Mesendoderm (in vitro differentiated cells): ENCODE measurements at regions not wholly inside any gene's neighbourhood (a gene's known extent, or its start where the extent isn't known, plus 50 kb on each side); places are given as distances from the start of the nearest gene placed in this dataset.

Experiments used
- DNase-seq: peaks from one replicate; pipeline ENCODE4 v3.0.0; 2013
- H2AK5ac ChIP-seq: 2 replicates; pipeline ENCODE4 v1.6.1; 2013; ENCODE audit warnings: low read length, inconsistent platforms
- H2BK120ac ChIP-seq: 2 replicates; pipeline ENCODE4 v1.6.1; 2013; ENCODE audit warnings: low read depth, mild to moderate bottlenecking, low read length, moderate library complexity, mixed read lengths
- H2BK15ac ChIP-seq: replicated peaks from 2 replicates; pipeline ENCODE4 v1.6.1; 2013; ENCODE audit warnings: low read depth, mild to moderate bottlenecking, moderate library complexity
- H2BK5ac ChIP-seq: 2 replicates; pipeline ENCODE4 v1.6.1; 2013; ENCODE audit warnings: low read length, inconsistent platforms
- H3K18ac ChIP-seq: 2 replicates; pipeline ENCODE4 v1.6.1; 2013; ENCODE audit warnings: mild to moderate bottlenecking, low read length, mixed read lengths
- H3K23ac ChIP-seq: one replicate; pipeline ENCODE4 v1.6.1; 2013; ENCODE audit warnings: low read length
- H3K27ac ChIP-seq: 2 replicates; pipeline ENCODE4 v1.5.1; 2013; ENCODE audit warnings: low read depth, mild to moderate bottlenecking, inconsistent platforms, low read length, moderate library complexity
- H3K27me3 ChIP-seq: 2 replicates; pipeline ENCODE4 v1.6.1; 2013; ENCODE audit warnings: low read length, control low read depth, mild to moderate bottlenecking, inconsistent platforms; ENCODE audit not compliant: insufficient read depth, poor library complexity
- H3K36me3 ChIP-seq: 2 replicates; pipeline ENCODE4 v1.6.1; 2013; ENCODE audit warnings: low read length, inconsistent platforms; ENCODE audit not compliant: control insufficient read depth, insufficient read depth
- H3K4ac ChIP-seq: one replicate; pipeline ENCODE4 v1.6.1; 2013; ENCODE audit warnings: low read depth, mild to moderate bottlenecking, low read length, moderate library complexity
- H3K4me1 ChIP-seq: 2 replicates; pipeline ENCODE4 v1.6.1; 2013; ENCODE audit warnings: low read depth, low read length, inconsistent platforms; ENCODE audit not compliant: control insufficient read depth
- H3K4me2 ChIP-seq: 2 replicates; pipeline ENCODE4 v1.6.1; 2013; ENCODE audit warnings: low read length
- H3K4me3 ChIP-seq: 2 replicates; pipeline ENCODE4 v1.5.1; 2013; ENCODE audit warnings: mild to moderate bottlenecking, low read length
- H3K56ac ChIP-seq: one replicate; pipeline ENCODE4 v1.6.1; 2013; ENCODE audit warnings: low read length
- H3K79me1 ChIP-seq: 2 replicates; pipeline ENCODE4 v1.6.1; 2013; ENCODE audit warnings: low read length, inconsistent platforms
- H3K79me2 ChIP-seq: 2 replicates; pipeline ENCODE4 v1.6.1; 2013; ENCODE audit warnings: mild to moderate bottlenecking, low read length; ENCODE audit not compliant: control insufficient read depth, insufficient read depth
- H3K9ac ChIP-seq: 2 replicates; pipeline ENCODE4 v1.6.1; 2013; ENCODE audit warnings: low read length, inconsistent platforms
- H4K5ac ChIP-seq: one replicate; pipeline ENCODE4 v1.6.1; 2013; ENCODE audit warnings: low read length
- H4K8ac ChIP-seq: one replicate; pipeline ENCODE4 v1.6.1; 2013; ENCODE audit warnings: low read depth, mild to moderate bottlenecking, control low read depth, low read length, moderate library complexity
- WGBS: extraction: QIAGEN DNeasy Blood & Tissue Kit; methylation state at CpG from one replicate; pipeline ENCODE4 v1.1.7; 2013; ENCODE audit warnings: low lambda C conversion rate, missing lambda C conversion rate; ENCODE audit not compliant: insufficient coverage; ENCODE audit errors: extremely low coverage; 5-methylcytosine and 5-hydroxymethylcytosine counted together

DNA sequence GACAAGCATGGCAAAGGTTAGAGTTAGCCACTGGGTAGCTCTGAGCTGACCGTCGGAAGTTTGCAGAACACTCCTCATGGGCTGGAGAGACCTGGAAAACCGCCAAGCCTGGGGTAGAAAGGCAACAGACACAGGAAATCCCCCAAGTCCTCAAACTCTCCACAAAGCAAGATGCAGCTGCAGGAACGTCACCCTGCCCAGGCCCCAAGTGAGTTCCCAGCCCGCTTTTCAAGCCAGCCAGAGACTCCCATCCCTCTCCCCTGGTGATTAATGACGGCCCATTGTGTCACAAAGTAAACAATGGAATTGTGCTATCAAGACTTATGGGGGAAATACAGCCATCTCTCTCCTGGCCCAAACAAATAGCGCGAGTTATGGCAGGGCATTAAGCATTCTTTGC lies 633.0 kb downstream of the TBC1D22A start:
- no peak overlapping the region for H3K4ac ChIP-seq
- no peaks in the 10 kb centered on the region for H3K79me1 ChIP-seq
- no peak overlapping the region for H3K56ac ChIP-seq
- H3K9ac ChIP-seq = no peak overlapping the region
- no peak overlapping the region for H3K18ac ChIP-seq
- H3K4me1 ChIP-seq = no peaks in the 10 kb centered on the region
- no peak overlapping the region for H2BK5ac ChIP-seq
- H3K79me2 ChIP-seq = no peaks in the 10 kb centered on the region
- no peak for DNase-seq
- no peak overlapping the region for H3K27ac ChIP-seq
- H2BK15ac ChIP-seq = no peak overlapping the region
- no peak overlapping the region for H2AK5ac ChIP-seq
- H3K4me2 ChIP-seq = no peak overlapping the region
- no peaks in the 10 kb centered on the region for H3K36me3 ChIP-seq
- no peak overlapping the region for H3K23ac ChIP-seq
- no peak overlapping the region for H3K4me3 ChIP-seq
- no peak overlapping the region for H4K5ac ChIP-seq
- no peaks in the 10 kb centered on the region for H3K27me3 ChIP-seq
- H2BK120ac ChIP-seq = no peak overlapping the region
- no CpG with 5 or more reads among the region's 8 CpGs for WGBS
- H4K8ac ChIP-seq = no peak overlapping the region

- H3K79me2 ChIP-seq = no peaks in the 10 kb centered on the region
- H3K4me3 ChIP-seq = no peak overlapping the region
- no peak overlapping the region for H2BK5ac ChIP-seq
- H3K4me2 ChIP-seq = no peak overlapping the region
- H3K18ac ChIP-seq = no peak overlapping the region
- H2BK120ac ChIP-seq = no peak overlapping the region
- H3K56ac ChIP-seq = no peak overlapping the region
- H3K4me1 ChIP-seq = no peaks in the 10 kb centered on the region
- no peak overlapping the region for H4K8ac ChIP-seq
- no peaks in the 10 kb centered on the region for H3K79me1 ChIP-seq
- H2AK5ac ChIP-seq = no peak overlapping the region
- no peak overlapping the region for H3K9ac ChIP-seq
- no peaks in the 10 kb centered on the region for H3K27me3 ChIP-seq
- no CpG with 5 or more reads among the region's 12 CpGs for WGBS
- no peak overlapping the region for H3K27ac ChIP-seq
- no peak overlapping the region for H4K5ac ChIP-seq
- no peak overlapping the region for H2BK15ac ChIP-seq
- DNase-seq = no peak
- no peaks in the 10 kb centered on the region for H3K36me3 ChIP-seq
- no peak overlapping the region for H3K4ac ChIP-seq
- H3K23ac ChIP-seq = no peak overlapping the region
Observed at GRCh38 chr22:47394504-47395440, 632.3 kb downstream of the TBC1D22A start.

- Histone ChIP-seq H3K18ac (no peak overlapping the region), H4K8ac (no peak overlapping the region), H3K56ac (no peak overlapping the region), H2BK120ac (no peak overlapping the region), H3K9ac (no peak overlapping the region), H3K36me3 (no peaks in the 10 kb centered on the region), H3K4me1 (no peaks in the 10 kb centered on the region), H2AK5ac (no peak overlapping the region), H3K79me1 (no peaks in the 10 kb centered on the region), H3K4me3 (no peak overlapping the region), H3K23ac (no peak overlapping the region), H3K79me2 (no peaks in the 10 kb centered on the region), H3K4me2 (no peak overlapping the region), H3K4ac (no peak overlapping the region), H2BK5ac (no peak overlapping the region), H3K27me3 (no peaks in the 10 kb centered on the region), H4K5ac (no peak overlapping the region), H3K27ac (no peak overlapping the region), H2BK15ac (no peak overlapping the region)
- no CpG with 5 or more reads among the region's 9 CpGs for WGBS
- no peak for DNase-seq
Observed at GRCh38 chr22:47393191-47393590, 630.7 kb downstream of the TBC1D22A start.

- Histone ChIP-seq H4K5ac (no peak overlapping the region), H2AK5ac (no peak overlapping the region), H3K4ac (no peak overlapping the region), H3K9ac (no peak overlapping the region), H2BK5ac (no peak overlapping the region), H3K56ac (no peak overlapping the region), H3K27me3 (no peaks in the 10 kb centered on the region), H2BK15ac (no peak overlapping the region), H3K23ac (no peak overlapping the region), H3K4me1 (no peaks in the 10 kb centered on the region), H3K4me2 (no peak overlapping the region), H2BK120ac (no peak overlapping the region), H3K36me3 (no peaks in the 10 kb centered on the region), H3K79me2 (no peaks in the 10 kb centered on the region), H3K18ac (no peak overlapping the region), H3K79me1 (no peaks in the 10 kb centered on the region), H4K8ac (no peak overlapping the region), H3K27ac (no peak overlapping the region), H3K4me3 (no peak overlapping the region)
- no peak for DNase-seq
- no CpG with 5 or more reads among the region's 8 CpGs for WGBS
Observed at GRCh38 chr22:47392729-47393128, 630.3 kb downstream of the TBC1D22A start.

GRCh38 chr22:47392054-47392347 lies 629.6 kb downstream of the TBC1D22A start:
- H4K5ac ChIP-seq = no peak overlapping the region
- no peaks in the 10 kb centered on the region for H3K79me1 ChIP-seq
- no peaks in the 10 kb centered on the region for H3K79me2 ChIP-seq
- no peak overlapping the region for H2BK5ac ChIP-seq
- H3K27ac ChIP-seq = no peak overlapping the region
- no peak overlapping the region for H3K4me2 ChIP-seq
- H3K27me3 ChIP-seq = no peaks in the 10 kb centered on the region
- H2BK120ac ChIP-seq = no peak overlapping the region
- H3K4me3 ChIP-seq = no peak overlapping the region
- no peak overlapping the region for H2AK5ac ChIP-seq
- H4K8ac ChIP-seq = no peak overlapping the region
- no peaks in the 10 kb centered on the region for H3K4me1 ChIP-seq
- no peak overlapping the region for H3K56ac ChIP-seq
- H3K9ac ChIP-seq = no peak overlapping the region
- no peak overlapping the region for H3K18ac ChIP-seq
- no peak overlapping the region for H3K4ac ChIP-seq
- no peak overlapping the region for H3K23ac ChIP-seq
- WGBS = 100% methylated on average over 7 of the region's 11 CpGs
- no peak overlapping the region for H2BK15ac ChIP-seq
- no peak for DNase-seq
- no peaks in the 10 kb centered on the region for H3K36me3 ChIP-seq
